Uterus (tissue), 2 donors: ENCODE measurements at regions not wholly inside any gene's neighbourhood (a gene's known extent, or its start where the extent isn't known, plus 50 kb on each side); places are given as distances from the start of the nearest gene placed in this dataset.

Experiments used
- CTCF ChIP-seq, 4 experiments: fragments of 200-600 bp in 2 of 4; fragments of 450-650 bp in 2 of 4; sonication (generic) in 2 of 4; IDR thresholded peaks; one replicate each; pipeline ENCODE4 v1.5.1; 2016 to 2019; ENCODE audit warnings: antibody characterized with exemption in 4 of 4, mild to moderate bottlenecking in 2 of 4, moderate library complexity in 1 of 4
- POLR2A ChIP-seq, 2 donors: fragments of 450-650 bp; IDR thresholded peaks; one replicate each; pipeline ENCODE4 v1.6.1; 2016; ENCODE audit warnings: antibody characterized with exemption in 2 of 2, mild to moderate bottlenecking in 1 of 2, moderate library complexity in 1 of 2

GRCh38 chr3:117726776-117727175 lies 1017.2 kb downstream of the TUSC7 start:
- TF ChIP-seq CTCF (IDR thresholded peaks at IDR 0.05), result no peak
- no peak for TF ChIP-seq POLR2A (IDR thresholded peaks at IDR 0.05)
